Neutrophil (primary cell): ENCODE measurements at regions not wholly inside any gene's neighbourhood (a gene's known extent, or its start where the extent isn't known, plus 50 kb on each side); places are given as distances from the start of the nearest gene placed in this dataset.

ENCODE experiments used
- H3K27ac ChIP-seq: fragments of 200-600 bp; sonication (generic); 2 replicates; pipeline ENCODE4 v1.5.1; 2016; ENCODE audit warnings: mild to moderate bottlenecking, moderate library complexity
- H3K27me3 ChIP-seq: fragments of 200-600 bp; sonication (generic); 2 replicates; pipeline ENCODE4 v1.6.0; 2016; ENCODE audit warnings: mild to moderate bottlenecking
- H3K36me3 ChIP-seq: fragments of 200-600 bp; sonication (generic); 2 replicates; pipeline ENCODE4 v1.5.1; 2017
- H3K4me1 ChIP-seq, 2 experiments: fragments of 200-600 bp in 1 of 2; sonication (generic) in 1 of 2; 1 replicate in 1 of 2; 2 replicates in 1 of 2; pipeline versions ENCODE4 v1.5.1 to v1.6.1; 2013 to 2016; ENCODE audit warnings: low read depth in 1 of 2, low read length in 1 of 2, mild to moderate bottlenecking in 1 of 2, moderate library complexity in 1 of 2; ENCODE audit not compliant: control insufficient read depth in 1 of 2, insufficient read depth in 1 of 2
- H3K4me3 ChIP-seq, 2 experiments: fragments of 200-600 bp in 1 of 2; sonication (generic) in 1 of 2; 1 replicate in 1 of 2; 2 replicates in 1 of 2; pipeline ENCODE4 v1.5.1; 2013 to 2016; ENCODE audit warnings: low read depth in 1 of 2, low read length in 1 of 2, mild to moderate bottlenecking in 1 of 2, moderate library complexity in 1 of 2
- H3K9me3 ChIP-seq: fragments of 200-600 bp; sonication (generic); 2 replicates; pipeline ENCODE4 v1.5.1; 2016
- TF ChIP-seq, protein P1 (sequence below): fragments of 200-600 bp; sonication (generic); IDR thresholded peaks from 2 replicates; pipeline ENCODE4 v1.5.1; 2016; ENCODE audit warnings: antibody characterized with exemption

GRCh38 chr4:12724510-12724909 lies 759.6 kb downstream of the RAB28 start:
- Histone ChIP-seq H3K27me3 (no peaks in the 10 kb centered on the region), H3K27ac (no peak overlapping the region), H3K4me1 (no peaks in the 10 kb centered on the region), H3K4me3 (no peak overlapping the region), H3K9me3 (no peaks in the 10 kb centered on the region), H3K36me3 (no peaks in the 10 kb centered on the region)
- TF ChIP-seq, protein P1, sequence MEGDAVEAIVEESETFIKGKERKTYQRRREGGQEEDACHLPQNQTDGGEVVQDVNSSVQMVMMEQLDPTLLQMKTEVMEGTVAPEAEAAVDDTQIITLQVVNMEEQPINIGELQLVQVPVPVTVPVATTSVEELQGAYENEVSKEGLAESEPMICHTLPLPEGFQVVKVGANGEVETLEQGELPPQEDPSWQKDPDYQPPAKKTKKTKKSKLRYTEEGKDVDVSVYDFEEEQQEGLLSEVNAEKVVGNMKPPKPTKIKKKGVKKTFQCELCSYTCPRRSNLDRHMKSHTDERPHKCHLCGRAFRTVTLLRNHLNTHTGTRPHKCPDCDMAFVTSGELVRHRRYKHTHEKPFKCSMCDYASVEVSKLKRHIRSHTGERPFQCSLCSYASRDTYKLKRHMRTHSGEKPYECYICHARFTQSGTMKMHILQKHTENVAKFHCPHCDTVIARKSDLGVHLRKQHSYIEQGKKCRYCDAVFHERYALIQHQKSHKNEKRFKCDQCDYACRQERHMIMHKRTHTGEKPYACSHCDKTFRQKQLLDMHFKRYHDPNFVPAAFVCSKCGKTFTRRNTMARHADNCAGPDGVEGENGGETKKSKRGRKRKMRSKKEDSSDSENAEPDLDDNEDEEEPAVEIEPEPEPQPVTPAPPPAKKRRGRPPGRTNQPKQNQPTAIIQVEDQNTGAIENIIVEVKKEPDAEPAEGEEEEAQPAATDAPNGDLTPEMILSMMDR = no peak

- TF ChIP-seq, protein P1 = no peak
- H3K9me3 ChIP-seq = no peaks in the 10 kb centered on the region
- H3K27ac ChIP-seq = no peak overlapping the region
- no peak overlapping the region for H3K4me3 ChIP-seq
- H3K36me3 ChIP-seq = no peaks in the 10 kb centered on the region
- H3K4me1 ChIP-seq = no peaks in the 10 kb centered on the region
- H3K27me3 ChIP-seq = no peaks in the 10 kb centered on the region
These were observed 760.2 kb downstream of the RAB28 start for GRCh38 chr4:12723849-12724447.

GRCh38 chr4:12716896-12717295 lies 767.2 kb downstream of the RAB28 start:
- Histone ChIP-seq H3K9me3 (no peaks in the 10 kb centered on the region), H3K27ac (no peak overlapping the region), H3K36me3 (no peaks in the 10 kb centered on the region), H3K4me1 (no peaks in the 10 kb centered on the region), H3K4me3 (no peak overlapping the region), H3K27me3 (no peaks in the 10 kb centered on the region)
- TF ChIP-seq, protein P1 = no peak

DNA sequence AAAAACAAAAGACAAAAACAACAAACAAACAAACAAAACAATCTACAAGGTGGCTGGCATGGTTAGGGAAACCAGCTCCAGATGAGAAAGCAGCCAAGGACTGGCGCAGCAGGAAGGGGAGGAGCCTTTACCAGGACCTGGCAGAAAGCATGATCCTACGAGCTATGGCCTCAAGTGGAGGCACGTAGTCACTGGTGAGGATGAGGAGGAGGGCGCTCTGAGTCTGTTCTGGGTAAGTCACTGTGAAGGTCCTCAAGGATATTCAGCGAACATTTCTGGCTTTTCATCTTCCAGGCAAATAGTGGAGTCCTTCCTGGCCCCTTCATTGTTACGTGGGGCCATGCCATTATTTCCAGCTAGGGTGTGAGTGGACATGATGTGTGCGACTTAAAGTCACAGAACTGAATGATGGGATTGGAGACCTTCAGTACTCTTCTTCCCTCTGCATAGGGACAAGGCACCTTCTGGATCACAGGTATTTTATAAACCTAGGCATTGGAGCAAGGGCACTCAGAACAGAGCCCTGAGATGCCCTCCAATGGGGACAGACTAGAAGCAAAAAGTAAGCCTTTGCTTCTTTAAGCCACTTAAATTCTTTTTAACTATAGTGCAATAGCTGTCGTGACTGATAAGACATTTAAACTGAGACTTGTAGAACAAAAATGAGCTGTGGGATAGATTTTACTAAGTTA lies 771.3 kb downstream of the RAB28 start:
- TF ChIP-seq, protein P1 = no peak

GRCh38 chr4:12707381-12708175 lies 776.6 kb downstream of the RAB28 start:
- H3K36me3 ChIP-seq = no peaks in the 10 kb centered on the region
- H3K27ac ChIP-seq = no peak overlapping the region
- H3K4me3 ChIP-seq = no peak overlapping the region
- H3K9me3 ChIP-seq = no peaks in the 10 kb centered on the region
- TF ChIP-seq, protein P1 = no peak
- no peaks in the 10 kb centered on the region for H3K27me3 ChIP-seq
- H3K4me1 ChIP-seq = no peaks in the 10 kb centered on the region

More for the DNA sequence above, 771.3 kb downstream of the RAB28 start:
- H3K9me3 ChIP-seq = no peaks in the 10 kb centered on the region
- H3K27me3 ChIP-seq = no peaks in the 10 kb centered on the region
- no peaks in the 10 kb centered on the region for H3K4me1 ChIP-seq
- no peaks in the 10 kb centered on the region for H3K36me3 ChIP-seq
- no peak overlapping the region for H3K27ac ChIP-seq
- no peak overlapping the region for H3K4me3 ChIP-seq
